ENCODE measurements at regions not wholly inside any gene's neighbourhood (a gene's known extent, or its start where the extent isn't known, plus 50 kb on each side); places are given as distances from the start of the nearest gene placed in this dataset.

DNA sequence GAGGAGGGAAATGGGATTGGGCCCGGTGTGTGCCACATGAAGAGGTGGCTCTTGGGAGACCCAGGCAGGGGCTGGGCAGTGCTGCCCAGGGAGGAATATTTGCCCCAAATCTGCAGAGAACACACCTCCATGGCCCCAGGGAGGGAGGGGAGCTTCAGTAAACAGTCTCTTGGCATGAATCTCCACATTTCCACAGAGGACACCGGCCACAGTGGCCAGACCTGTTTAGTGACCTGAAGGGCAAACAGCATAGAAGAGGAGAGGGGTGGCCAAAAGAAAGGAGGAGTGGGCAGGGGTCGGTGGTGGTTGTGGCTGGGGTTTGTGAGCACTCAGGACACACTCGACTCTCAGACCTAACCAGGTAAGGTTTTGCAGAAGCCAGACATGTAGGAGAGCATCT, 54.0 kb upstream of the IFFO2 start:
- no peak for TF ChIP-seq ESRRA (IDR thresholded peaks at IDR 0.05; ENCODE audit: borderline replicate concordance, low read length)
- TF ChIP-seq CHD2 (IDR thresholded peaks at IDR 0.05; ENCODE audit: low read length, partially characterized antibody): no peak
- TF ChIP-seq KDM5A (IDR thresholded peaks at IDR 0.05): no peak
- TF ChIP-seq POLR2AphosphoS2 (conservative IDR thresholded peaks at IDR 0.05; ENCODE audit: low read length): no peak
- no peak for TF ChIP-seq CTCF (IDR thresholded peaks at IDR 0.05)
- TF ChIP-seq FOXS1 (CRISPR knock-in tag; IDR thresholded peaks at IDR 0.05): no peak
- TF ChIP-seq ZFP36 (IDR thresholded peaks at IDR 0.05; ENCODE audit: borderline replicate concordance, partially characterized antibody): no peak
- TF ChIP-seq POLR2A (IDR thresholded peaks at IDR 0.05; ENCODE audit: low read length): no peak; the same call in 1 of the 2 replicates
- TF ChIP-seq MAZ (IDR thresholded peaks at IDR 0.05; ENCODE audit: borderline replicate concordance, low read depth, low read length): no peak
